ENCODE measurements at regions not wholly inside any gene's neighbourhood (a gene's known extent, or its start where the extent isn't known, plus 50 kb on each side); places are given as distances from the start of the nearest gene placed in this dataset.

DNA sequence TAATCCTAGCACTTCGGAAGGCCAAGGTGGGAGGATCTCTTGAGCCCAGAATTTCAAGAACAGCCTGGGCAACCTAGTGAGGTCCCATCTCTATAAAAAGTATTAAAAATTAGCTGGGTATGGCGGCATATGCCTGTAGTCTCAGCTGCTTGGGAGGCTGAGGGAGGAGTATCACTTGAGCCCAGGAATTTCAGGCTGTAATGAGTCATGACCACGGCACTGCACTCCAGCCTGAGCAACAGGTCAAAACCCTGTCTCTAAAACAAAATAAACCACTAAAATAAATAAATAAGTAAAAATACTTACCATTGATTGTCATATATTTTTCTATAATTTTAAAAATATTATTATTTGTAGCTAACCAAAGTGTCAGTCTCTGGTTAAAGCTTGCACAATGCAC, 315.6 kb upstream of the SMIM31 start:
- Histone ChIP-seq H3K9ac (replicated peaks in 1 of 4; ENCODE audit: extremely low read depth in 1 of 4, low read depth in 3 of 4, low read length in 3 of 4) (no peak overlapping the region), H3K4me3 (ENCODE audit: extremely low read depth in 1 of 4, insufficient read depth in 2 of 4, low read depth in 3 of 4, low read length in 4 of 4) (no peak overlapping the region), H3K4ac (replicated peaks; ENCODE audit: insufficient read length, low read depth, low read length) (no peak overlapping the region), H4K20me1 (replicated peaks in 1 of 2; ENCODE audit: control insufficient read depth in 1 of 2, insufficient read depth in 2 of 2, low read length in 2 of 2) (no peaks in the 10 kb centered on the region), H2BK15ac (ENCODE audit: low read length) (no peak overlapping the region), H4K91ac (replicated peaks; ENCODE audit: insufficient read length, low read length) (no peak overlapping the region), H3K18ac (ENCODE audit: extremely low read depth, low read length) (no peak overlapping the region), H3K4me2 (ENCODE audit: insufficient read depth in 1 of 2, low read depth in 2 of 2, low read length in 2 of 2) (no peak overlapping the region), H3K23me2 (ENCODE audit: low read depth, low read length) (no peaks in the 10 kb centered on the region), H2BK5ac (ENCODE audit: low read depth, low read length) (no peak overlapping the region), H3K56ac (replicated peaks; ENCODE audit: insufficient read length, low read depth, low read length) (no peak overlapping the region), H4K5ac (ENCODE audit: insufficient read length, low read depth, low read length) (no peak overlapping the region), H2BK120ac (replicated peaks; ENCODE audit: low read depth, low read length) (no peak overlapping the region), H3K4me1 (replicated peaks in 1 of 4; ENCODE audit: control insufficient read depth in 3 of 4, insufficient read depth in 4 of 4, low read length in 3 of 4) (no peaks in the 10 kb centered on the region), H3K79me2 (ENCODE audit: control insufficient read depth in 1 of 2, insufficient read depth in 2 of 2, low read length in 2 of 2) (no peaks in the 10 kb centered on the region), H2AFZ (ENCODE audit: low read length) (no peak overlapping the region), H3K23ac (ENCODE audit: insufficient read length) (no peak overlapping the region), H2BK20ac (ENCODE audit: low read length) (no peak overlapping the region), H2BK12ac (ENCODE audit: low read depth, low read length) (no peak overlapping the region), H3K27ac (ENCODE audit: low read depth, low read length) (no peak overlapping the region), H3K79me1 (ENCODE audit: low read depth, low read length) (no peaks in the 10 kb centered on the region), H2AK5ac (ENCODE audit: low read depth, low read length) (no peak overlapping the region), H3K14ac (ENCODE audit: insufficient read length) (no peak overlapping the region), H3K36me3 (ENCODE audit: control insufficient read depth in 2 of 4, insufficient read depth in 4 of 4, low read length in 3 of 4) (no peaks in the 10 kb centered on the region), H4K8ac (ENCODE audit: extremely low read depth, insufficient read depth, low read length) (no peak overlapping the region), H3K9me3 (ENCODE audit: insufficient read depth in 2 of 2, low read depth in 1 of 2, low read length in 1 of 2) (no peaks in the 10 kb centered on the region), H3K27me3 (replicated peaks in 1 of 4; ENCODE audit: control insufficient read depth in 3 of 4, extremely low read depth in 1 of 4, insufficient read depth in 3 of 4, low read length in 3 of 4) (no peaks in the 10 kb centered on the region)
- WGBS, 2 experiments (ENCODE audit: extremely low coverage in 1 of 2, insufficient coverage in 1 of 2, insufficient read length in 1 of 2, insufficient replicate concordance in 2 of 2, low coverage in 1 of 2, low lambda C conversion rate in 2 of 2, missing lambda C conversion rate in 1 of 2): 74% methylated on average over 3 of the region's 3 CpGs; no CpG with 5 or more reads in 1 of the 2 experiments
- DNase-seq (ENCODE audit: low read depth in 1 of 2, low spot score in 2 of 2) (no peak), FAIRE-seq (no peak)
- POLR2A ChIA-PET (ENCODE audit: partially characterized antibody): no interaction called here
- CTCF ChIA-PET (ENCODE audit: partially characterized antibody): interaction anchor here (0.6 kb wide), 1 partner anchor 203 kb away, joined by 3 read pairs; no protein-coding TSS in a partner anchor
- TF ChIP-seq RXRA (IDR thresholded peaks at IDR 0.05; ENCODE audit: insufficient read depth, low read depth, low read length) (no peak), SIX5 (IDR thresholded peaks at IDR 0.05; ENCODE audit: low read depth, low read length) (no peak), GTF2F1 (IDR thresholded peaks at IDR 0.05; ENCODE audit: borderline replicate concordance, low read depth, low read length) (no peak), TBP (IDR thresholded peaks at IDR 0.05; ENCODE audit: low read depth, low read length) (no peak), NANOG (IDR thresholded peaks at IDR 0.05; ENCODE audit: insufficient read depth, low read depth, low read length, poor library complexity, severe bottlenecking) (no peak), KDM5A (IDR thresholded peaks at IDR 0.05; ENCODE audit: low read length) (no peak), CTBP2 (IDR thresholded peaks at IDR 0.05; ENCODE audit: borderline replicate concordance, insufficient read depth, insufficient read length, low read length) (no peak), CBX5 (IDR thresholded peaks at IDR 0.05; ENCODE audit: low read depth, low read length) (no peak), JUND (IDR thresholded peaks at IDR 0.05; ENCODE audit: low read length) (no peak), SP2 (IDR thresholded peaks at IDR 0.05; ENCODE audit: low read length) (no peak), HDAC2 (IDR thresholded peaks at IDR 0.05; ENCODE audit: borderline replicate concordance in 1 of 2, low read depth in 2 of 2, low read length in 2 of 2) (no peak)
- TF ChIP-seq, protein P1, sequence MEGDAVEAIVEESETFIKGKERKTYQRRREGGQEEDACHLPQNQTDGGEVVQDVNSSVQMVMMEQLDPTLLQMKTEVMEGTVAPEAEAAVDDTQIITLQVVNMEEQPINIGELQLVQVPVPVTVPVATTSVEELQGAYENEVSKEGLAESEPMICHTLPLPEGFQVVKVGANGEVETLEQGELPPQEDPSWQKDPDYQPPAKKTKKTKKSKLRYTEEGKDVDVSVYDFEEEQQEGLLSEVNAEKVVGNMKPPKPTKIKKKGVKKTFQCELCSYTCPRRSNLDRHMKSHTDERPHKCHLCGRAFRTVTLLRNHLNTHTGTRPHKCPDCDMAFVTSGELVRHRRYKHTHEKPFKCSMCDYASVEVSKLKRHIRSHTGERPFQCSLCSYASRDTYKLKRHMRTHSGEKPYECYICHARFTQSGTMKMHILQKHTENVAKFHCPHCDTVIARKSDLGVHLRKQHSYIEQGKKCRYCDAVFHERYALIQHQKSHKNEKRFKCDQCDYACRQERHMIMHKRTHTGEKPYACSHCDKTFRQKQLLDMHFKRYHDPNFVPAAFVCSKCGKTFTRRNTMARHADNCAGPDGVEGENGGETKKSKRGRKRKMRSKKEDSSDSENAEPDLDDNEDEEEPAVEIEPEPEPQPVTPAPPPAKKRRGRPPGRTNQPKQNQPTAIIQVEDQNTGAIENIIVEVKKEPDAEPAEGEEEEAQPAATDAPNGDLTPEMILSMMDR (IDR thresholded peaks at IDR 0.05; ENCODE audit: control extremely low read depth in 1 of 3, insufficient read depth in 1 of 3, low read depth in 1 of 3, low read length in 3 of 3): no peak

Data from H1 (cell line).